Upper lobe of left lung (tissue), 6 donors: ENCODE measurements at regions not wholly inside any gene's neighbourhood (a gene's known extent, or its start where the extent isn't known, plus 50 kb on each side); places are given as distances from the start of the nearest gene placed in this dataset.
A peak's percentile ranks its signal among the peaks of the same experiment; 100 is the strongest.
"Not testable (repeated sequence)": the region's sequence is repeated elsewhere in the genome, so short reads cannot be mapped to it uniquely, and the experiment has no call there.

Experiments used
- ATAC-seq, 2 donors: fragments of 200-7000 bp; cut with Tn5 transposase; one replicate each; pipeline ENCODE4 v1.9.1; 2022; ENCODE audit warnings: mild to moderate bottlenecking in 2 of 2, moderate library complexity in 2 of 2; ENCODE audit not compliant: low FRiP score in 2 of 2
- DNase-seq, 2 donors: peaks; one replicate each; pipeline ENCODE4 v3.0.0-alpha.2; 2019 to 2020
- H3K27ac ChIP-seq, 4 donors: fragments of 200-600 bp; sonication (generic); one replicate each; pipeline ENCODE4 v1.5.1; 2016 to 2019
- H3K27me3 ChIP-seq, 4 donors: fragments of 200-600 bp; sonication (generic); one replicate each; pipeline ENCODE4 v1.5.1; 2017 to 2019
- H3K36me3 ChIP-seq, 4 donors: fragments of 200-600 bp; sonication (generic); one replicate each; pipeline ENCODE4 v1.5.1; 2016 to 2019
- H3K4me1 ChIP-seq, 4 donors: fragments of 200-600 bp; sonication (generic); one replicate each; pipeline ENCODE4 v1.5.1; 2018 to 2019
- H3K4me3 ChIP-seq, 4 donors: fragments of 200-600 bp; sonication (generic); one replicate each; pipeline ENCODE4 v1.5.1; 2017 to 2019; ENCODE audit warnings: mild to moderate bottlenecking in 2 of 4, moderate library complexity in 1 of 4
- H3K9me3 ChIP-seq, 4 donors: fragments of 200-600 bp; sonication (generic); one replicate each; pipeline ENCODE4 v1.5.1; 2018 to 2019
- CTCF ChIP-seq, 6 experiments: fragments of 450-650 bp in 4 of 6; fragments of 200-600 bp in 2 of 6; sonication (generic) in 2 of 6; IDR thresholded peaks; one replicate each; pipeline ENCODE4 v1.5.1; 2016 to 2019; ENCODE audit warnings: antibody characterized with exemption in 6 of 6
- EP300 ChIP-seq, 4 donors: sonication (generic); formaldehyde crosslinking; IDR thresholded peaks; one replicate each; pipeline ENCODE4 v1.5.1; 2017; ENCODE audit warnings: antibody characterized with exemption in 4 of 4, control low read depth in 2 of 4
- POLR2A ChIP-seq, 4 donors: fragments of 450-650 bp; IDR thresholded peaks; one replicate each; pipeline ENCODE4 v1.5.1; 2016 to 2017; ENCODE audit warnings: antibody characterized with exemption in 4 of 4, mild to moderate bottlenecking in 2 of 4
- POLR2AphosphoS5 ChIP-seq, 2 donors: sonication (generic); formaldehyde crosslinking; IDR thresholded peaks; one replicate each; pipeline ENCODE4 v1.5.1; 2017; ENCODE audit warnings: antibody characterized with exemption in 2 of 2
- WGBS, 2 donors: methylation state at CpG; one replicate each; pipeline ENCODE4 v1.1.5; 2017 to 2018; 5-methylcytosine and 5-hydroxymethylcytosine counted together
- donor health status: DM: no; HTN: no; CAD: no; lungs with moderate emphysema.
- donor health status: DM: no; HTN: yes; CAD: no; lungs with severe emphysema.

- Histone ChIP-seq H3K27me3 (no peaks in the 10 kb centered on the region), H3K36me3 (no peaks in the 10 kb centered on the region), H3K9me3 (no peaks in the 10 kb centered on the region), H3K4me1 (peaks cover 5 to 9% (median 8%) of the 10 kb centered on the region in 4 donors), H3K4me3 (no peak overlapping the region), H3K27ac (no peak overlapping the region)
- peak in 1 of 2 donors; percentile 22 for TF ChIP-seq POLR2AphosphoS5 (IDR thresholded peaks at IDR 0.05)
- TF ChIP-seq EP300 (IDR thresholded peaks at IDR 0.05), result no peak
- 51 to 55% methylated on average over 12 of the region's 12 CpGs for WGBS, 2 donors
- ATAC-seq (peak in 1 of 2 donors; percentile 30), DNase-seq (peak in 1 of 2 donors; percentile 42)
Measured at GRCh38 chr2:7094231-7094741, 177.1 kb downstream of the RNF144A start.

GRCh38 chr2:7096726-7097352, 179.6 kb downstream of the RNF144A start:
- H3K36me3 ChIP-seq, result no peaks in the 10 kb centered on the region
- WGBS, 2 donors, result 81% methylated on average over 16 to 20 of the region's 20 CpGs
- peaks cover 5 to 9% (median 8%) of the 10 kb centered on the region in 4 donors for H3K4me1 ChIP-seq
- H3K4me3 ChIP-seq, result no peak overlapping the region
- H3K27ac ChIP-seq, result no peak overlapping the region
- ATAC-seq, result no peak
- peak in 1 of 2 donors; percentile 39 for DNase-seq
- TF ChIP-seq CTCF (IDR thresholded peaks at IDR 0.05), result no peak
- TF ChIP-seq EP300 (IDR thresholded peaks at IDR 0.05), result no peak
- no peak for TF ChIP-seq POLR2A (IDR thresholded peaks at IDR 0.05)
- TF ChIP-seq POLR2AphosphoS5 (IDR thresholded peaks at IDR 0.05), result no peak
- no peaks in the 10 kb centered on the region for H3K27me3 ChIP-seq
- H3K9me3 ChIP-seq, result no peaks in the 10 kb centered on the region

GRCh38 chr2:7097353-7097895, 180.2 kb downstream of the RNF144A start:
- peak; percentile 81 to 95 for DNase-seq
- no peak overlapping the region for H3K27ac ChIP-seq
- peak overlapping the region in 1 of 4 donors; percentile 12 for H3K4me3 ChIP-seq
- H3K36me3 ChIP-seq, result no peaks in the 10 kb centered on the region
- peak; percentile 84 to 94 for ATAC-seq
- no peaks in the 10 kb centered on the region for H3K27me3 ChIP-seq
- peaks cover 5 to 9% (median 8%) of the 10 kb centered on the region in 4 donors for H3K4me1 ChIP-seq
- TF ChIP-seq EP300 (IDR thresholded peaks at IDR 0.05), result no peak
- TF ChIP-seq POLR2AphosphoS5 (IDR thresholded peaks at IDR 0.05), result no peak
- peak; percentile 89 to 98 (median 94) for TF ChIP-seq CTCF (IDR thresholded peaks at IDR 0.05)
- WGBS, 2 donors, result 3 to 4% methylated on average over 18 of the region's 18 CpGs
- H3K9me3 ChIP-seq, result no peaks in the 10 kb centered on the region

- no peak for ATAC-seq
Measured at GRCh38 chr2:7098816-7099215, 181.6 kb downstream of the RNF144A start.

GRCh38 chr2:7099687-7100086, 182.5 kb downstream of the RNF144A start:
- not testable (repeated sequence) for H3K4me1 ChIP-seq

More at GRCh38 chr2:7098816-7099215, 181.6 kb downstream of the RNF144A start:
- no peaks in the 10 kb centered on the region for H3K9me3 ChIP-seq
- H3K4me1 ChIP-seq, result peaks cover 5 to 9% (median 8%) of the 10 kb centered on the region in 4 donors
- 90 to 91% methylated on average over 4 of the region's 4 CpGs for WGBS, 2 donors
- DNase-seq, result no peak
- H3K36me3 ChIP-seq, result no peaks in the 10 kb centered on the region
- no peak for TF ChIP-seq POLR2A (IDR thresholded peaks at IDR 0.05)
- no peak for TF ChIP-seq CTCF (IDR thresholded peaks at IDR 0.05)
- TF ChIP-seq EP300 (IDR thresholded peaks at IDR 0.05), result no peak
- no peak for TF ChIP-seq POLR2AphosphoS5 (IDR thresholded peaks at IDR 0.05)
- no peak overlapping the region for H3K4me3 ChIP-seq
- H3K27me3 ChIP-seq, result no peaks in the 10 kb centered on the region
- no peak overlapping the region for H3K27ac ChIP-seq

More at GRCh38 chr2:7099687-7100086, 182.5 kb downstream of the RNF144A start:
- H3K4me3 ChIP-seq, H3K27me3 ChIP-seq, H3K36me3 ChIP-seq, H3K9me3 ChIP-seq, DNase-seq, ATAC-seq, H3K27ac ChIP-seq: not testable (repeated sequence)
- WGBS, 2 donors, result 74 to 82% methylated on average over 4 of the region's 4 CpGs
